HL-60 (cell line): ENCODE measurements at regions not wholly inside any gene's neighbourhood (a gene's known extent, or its start where the extent isn't known, plus 50 kb on each side); places are given as distances from the start of the nearest gene placed in this dataset.

Source experiments
- DNase-seq, 2 experiments: peaks; one replicate each; pipeline ENCODE4 v3.0.0-alpha.2; 2010 to 2020; ENCODE audit warnings: low read depth in 1 of 2, low spot score in 1 of 2
- H3K27ac ChIP-seq: fragments of 250-450 bp; sonication (Bioruptor Pico); replicated peaks from 2 replicates; pipeline ENCODE4 v1.5.1; 2020; ENCODE audit warnings: mild to moderate bottlenecking, moderate library complexity
- H3K27me3 ChIP-seq: fragments of 250-450 bp; sonication (Bioruptor Pico); 2 replicates; pipeline ENCODE4 v1.5.1; 2021; ENCODE audit warnings: mild to moderate bottlenecking, moderate library complexity; ENCODE audit not compliant: insufficient read depth, poor library complexity, severe bottlenecking
- H3K4me3 ChIP-seq: replicated peaks from 2 replicates; pipeline ENCODE4 v1.5.1; 2011; ENCODE audit warnings: mild to moderate bottlenecking, control low read depth, low read length; ENCODE audit not compliant: insufficient read depth
- CTCF ChIP-seq: IDR thresholded peaks from one replicate; pipeline ENCODE4 v1.5.1; 2011; ENCODE audit warnings: low read length, control low read depth, inconsistent platforms; ENCODE audit not compliant: insufficient read depth
- GABPA ChIP-seq: IDR thresholded peaks from 2 replicates; pipeline ENCODE4 v1.6.1; 2012; ENCODE audit warnings: low read depth
- POLR2AphosphoS5 ChIP-seq: IDR thresholded peaks from 2 replicates; pipeline ENCODE4 v1.6.1; 2012; ENCODE audit warnings: low read depth
- REST ChIP-seq: IDR thresholded peaks from 2 replicates; pipeline ENCODE4 v1.6.1; 2012; ENCODE audit warnings: low read depth; ENCODE audit not compliant: insufficient replicate concordance
- SPI1 ChIP-seq: IDR thresholded peaks from 2 replicates; pipeline ENCODE4 v1.6.1; 2012; ENCODE audit warnings: low read depth, mild to moderate bottlenecking, borderline replicate concordance

- no peak for DNase-seq
- no peaks in the 10 kb centered on the region for H3K27me3 ChIP-seq
- TF ChIP-seq SPI1 (no peak), REST (no peak)
- H3K27ac ChIP-seq, result no peak overlapping the region
- H3K4me3 ChIP-seq, result no peak overlapping the region
Measured at GRCh38 chr7:114218283-114218682, 196.3 kb upstream of the FOXP2 start.

- no peak for DNase-seq
- Histone ChIP-seq H3K4me3 (no peak overlapping the region), H3K27ac (no peak overlapping the region), H3K27me3 (no peaks in the 10 kb centered on the region)
- no peak for TF ChIP-seq SPI1
- no peak for TF ChIP-seq CTCF
- no peak for TF ChIP-seq GABPA
- TF ChIP-seq POLR2AphosphoS5, result no peak
- TF ChIP-seq REST, result no peak
Measured at GRCh38 chr7:114217026-114217806, 197.4 kb upstream of the FOXP2 start.

DNA sequence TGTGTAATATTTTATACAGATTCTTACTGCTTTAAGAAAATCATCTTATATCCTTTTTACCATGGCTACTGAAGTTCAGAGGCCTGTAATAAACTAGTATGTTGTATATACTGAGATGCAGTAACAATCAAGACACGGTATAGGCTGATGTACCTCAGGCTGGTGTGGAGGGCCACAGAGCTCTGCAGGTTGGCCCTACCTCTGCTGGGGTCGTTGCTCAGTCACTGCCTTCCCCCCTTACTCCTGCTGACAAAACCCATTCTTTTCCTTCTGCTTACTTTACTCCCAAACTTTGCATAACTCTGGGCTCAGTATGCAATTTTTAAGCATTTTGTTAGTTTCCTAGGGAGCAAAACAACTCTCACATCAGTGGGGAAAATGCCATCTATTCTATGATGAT lies 200.1 kb upstream of the FOXP2 start:
- H3K4me3 ChIP-seq, result no peak overlapping the region
- no peaks in the 10 kb centered on the region for H3K27me3 ChIP-seq
- TF ChIP-seq SPI1, result no peak
- TF ChIP-seq REST, result no peak
- no peak for TF ChIP-seq POLR2AphosphoS5
- TF ChIP-seq CTCF, result no peak
- TF ChIP-seq GABPA, result no peak

More for the DNA sequence above, 200.1 kb upstream of the FOXP2 start:
- H3K27ac ChIP-seq, result no peak overlapping the region
- no peak for DNase-seq
